ENCODE measurements at regions not wholly inside any gene's neighbourhood (a gene's known extent, or its start where the extent isn't known, plus 50 kb on each side); places are given as distances from the start of the nearest gene placed in this dataset.
"Not testable (repeated sequence)": the region's sequence is repeated elsewhere in the genome, so short reads cannot be mapped to it uniquely, and the experiment has no call there.

- no peak for DNase-seq (ENCODE audit: low read depth in 2 of 2)
Observed at GRCh38 chr3:75126556-75126955, 512.1 kb upstream of the CNTN3 start.

- DNase-seq (ENCODE audit: low read depth in 2 of 2) = no peak
Observed at GRCh38 chr3:75129101-75129500, 514.6 kb upstream of the CNTN3 start.

DNA sequence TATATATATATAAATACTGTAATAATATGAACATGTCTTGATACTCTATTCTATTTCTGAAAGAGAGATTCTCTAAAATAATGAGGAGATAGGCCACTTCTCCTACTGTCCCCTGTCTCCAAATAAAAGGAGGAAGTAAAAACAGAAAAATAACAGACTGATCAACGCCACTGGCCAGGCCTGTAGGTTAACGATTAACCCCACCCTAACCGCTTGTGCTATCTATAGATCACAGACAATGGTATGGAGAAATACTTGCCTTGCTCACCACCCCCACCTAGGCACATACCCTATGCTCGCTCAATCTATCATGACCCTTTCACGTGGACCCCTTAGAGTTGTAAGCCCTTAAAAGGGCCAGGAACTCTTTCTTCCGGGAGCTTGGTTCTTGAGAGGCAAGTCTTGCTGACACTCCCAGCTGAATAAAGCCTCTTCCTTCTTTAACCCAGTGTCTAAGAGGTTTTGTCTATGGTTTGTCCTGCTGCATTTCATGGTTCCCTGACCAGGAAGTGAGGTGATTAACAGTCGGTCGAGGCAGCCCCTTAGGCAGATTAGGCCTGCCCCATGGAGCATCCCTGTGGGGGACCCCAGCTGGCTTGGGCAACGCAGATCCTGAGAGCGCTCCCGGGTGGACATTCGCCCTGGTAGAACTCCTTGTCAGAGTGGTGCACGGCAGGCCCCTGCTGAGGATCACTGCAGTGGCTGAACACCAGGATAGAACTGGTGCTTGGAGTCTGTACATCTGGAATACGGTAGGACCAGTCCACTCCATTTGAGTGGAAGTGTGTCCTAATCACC, 521.8 kb upstream of the CNTN3 start:
- no peak for DNase-seq (ENCODE audit: low read depth in 2 of 2)

GRCh38 chr3:75138345-75138744, 523.9 kb upstream of the CNTN3 start:
- DNase-seq (ENCODE audit: low read depth in 2 of 2) = no peak

DNA sequence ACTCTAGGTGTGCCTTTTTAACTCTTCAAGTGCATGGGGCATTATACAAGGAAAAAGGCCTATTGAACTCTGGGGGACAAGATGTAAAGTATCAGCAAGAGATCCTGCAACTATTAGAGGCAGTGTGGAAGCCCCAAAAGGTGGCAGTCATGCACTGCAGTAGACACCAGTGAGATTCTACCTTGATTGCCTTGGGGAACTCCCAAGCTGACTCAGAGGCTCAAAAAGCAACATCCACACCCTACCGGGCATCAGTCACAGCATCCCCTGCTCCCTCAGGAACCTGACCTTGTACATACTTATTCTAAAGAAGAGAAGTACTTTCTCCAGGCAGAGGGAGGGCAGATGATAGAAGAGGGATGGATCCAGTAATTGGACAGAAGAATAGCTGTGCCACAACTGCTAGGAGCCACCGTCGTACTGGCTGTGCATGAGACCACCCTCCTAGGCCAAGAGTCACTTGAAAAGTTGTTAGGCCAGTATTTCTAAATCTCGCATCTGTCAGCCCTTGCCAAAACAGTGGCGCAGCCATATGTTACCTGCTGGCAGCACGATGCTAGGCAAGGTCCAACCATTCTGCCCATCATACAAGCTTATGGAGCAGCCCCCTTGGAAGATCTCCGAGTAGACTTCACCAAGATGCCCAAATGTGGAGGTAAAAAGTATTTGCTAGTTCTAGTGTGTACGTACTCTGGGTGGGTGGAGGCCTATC, 523.1 kb upstream of the FRG2C start:
- no peak for DNase-seq (ENCODE audit: low read depth in 2 of 2)

GRCh38 chr3:75144406-75144805, 519.7 kb upstream of the FRG2C start:
- no peak for DNase-seq (ENCODE audit: low read depth in 2 of 2)

- no peak for DNase-seq (ENCODE audit: low read depth in 2 of 2)
Observed at GRCh38 chr3:75171630-75172230, 492.4 kb upstream of the FRG2C start.

- DNase-seq (ENCODE audit: low read depth in 2 of 2) = no peak
Observed at GRCh38 chr3:75176937-75177336, 487.2 kb upstream of the FRG2C start.

- DNase-seq (ENCODE audit: low read depth in 2 of 2) = no peak
Observed at GRCh38 chr3:75180235-75180944, 483.7 kb upstream of the FRG2C start.

DNA sequence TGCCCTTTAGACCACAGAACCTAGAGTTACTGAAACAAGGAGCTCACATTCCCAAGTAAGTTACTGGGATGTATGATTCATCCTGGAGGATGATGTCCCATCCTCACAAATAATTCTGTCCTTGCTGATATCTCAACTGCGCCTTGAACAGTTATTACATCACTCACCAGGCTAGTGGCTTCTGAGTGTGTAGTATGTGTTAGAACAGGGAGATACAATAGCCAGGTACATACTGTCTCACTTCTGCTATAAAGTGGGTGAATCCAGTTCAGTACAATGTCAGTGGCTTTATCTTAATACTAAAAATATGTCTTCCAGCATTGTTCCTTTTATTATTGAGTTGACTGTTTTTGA, 483.2 kb upstream of the FRG2C start:
- DNase-seq (ENCODE audit: low read depth in 2 of 2) = no peak

GRCh38 chr3:75188962-75189361, 475.2 kb upstream of the FRG2C start:
- no peak for DNase-seq (ENCODE audit: low read depth in 2 of 2)

DNA sequence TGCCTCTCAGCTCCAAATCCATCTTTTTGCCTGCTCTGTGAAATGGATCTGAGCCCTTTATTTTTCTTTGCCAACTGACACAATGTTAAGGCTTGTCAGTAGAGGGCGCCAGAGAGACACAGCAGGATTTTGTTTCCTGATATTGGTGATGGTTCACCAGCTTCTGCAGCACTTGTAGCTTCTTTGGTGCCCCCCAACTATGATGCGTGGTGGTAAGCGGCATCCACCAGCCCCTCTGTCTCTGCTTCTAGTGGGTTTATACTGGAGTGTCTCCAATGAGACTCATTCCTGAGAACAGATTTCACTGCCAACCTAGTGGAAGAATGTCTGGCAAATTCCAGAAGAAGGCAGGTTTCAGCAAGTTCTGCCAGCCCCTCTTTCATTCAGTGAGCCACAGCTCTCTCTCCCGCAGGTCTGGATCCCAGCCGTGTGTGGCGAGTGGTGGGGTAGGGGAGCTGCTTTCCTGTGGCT, 471.9 kb upstream of the FRG2C start:
- DNase-seq (ENCODE audit: low read depth in 2 of 2) = peak; percentile 34 to 45

- DNase-seq (ENCODE audit: low read depth in 2 of 2) = no peak
Observed at GRCh38 chr3:75193797-75194196, 470.3 kb upstream of the FRG2C start.

DNA sequence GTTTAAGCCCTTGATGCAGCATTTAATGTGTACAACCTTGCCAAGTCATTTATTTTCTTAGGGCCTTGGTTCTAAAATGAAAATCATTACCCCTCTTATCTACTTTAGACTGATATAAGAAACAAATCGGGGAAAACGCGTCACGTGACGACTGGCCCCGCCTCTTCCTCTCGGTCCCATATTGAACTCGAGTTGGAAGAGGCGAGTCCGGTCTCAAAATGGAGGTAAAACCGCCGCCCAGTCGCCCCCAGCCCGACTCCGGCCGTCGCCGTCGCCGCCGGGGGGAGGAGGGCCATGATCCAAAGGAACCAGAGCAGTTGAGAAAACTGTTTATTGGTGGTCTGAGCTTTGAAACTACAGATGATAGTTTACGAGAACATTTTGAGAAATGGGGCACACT, 449.8 kb upstream of the FRG2C start:
- DNase-seq (ENCODE audit: low read depth in 2 of 2) = not testable (repeated sequence)

DNA sequence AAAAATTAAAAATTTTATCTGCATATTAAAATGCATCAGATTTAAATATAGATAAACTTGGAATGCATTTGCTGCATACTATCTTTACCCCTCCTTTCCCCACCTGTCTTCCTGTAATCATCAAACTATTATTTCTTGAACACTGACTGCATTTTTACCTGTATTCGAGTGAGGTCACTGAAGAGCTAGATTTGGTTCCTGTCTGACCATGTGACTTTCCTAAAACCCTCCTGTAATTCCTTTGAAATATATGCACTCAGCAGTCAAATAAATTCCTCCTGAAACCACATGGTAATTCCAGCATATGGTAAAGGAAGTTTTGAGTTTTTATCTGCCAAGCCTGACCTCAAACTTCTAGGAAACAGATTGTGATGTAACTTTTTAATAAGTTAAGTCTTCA, 445.6 kb upstream of the FRG2C start:
- DNase-seq (ENCODE audit: low read depth in 2 of 2) = no peak

DNA sequence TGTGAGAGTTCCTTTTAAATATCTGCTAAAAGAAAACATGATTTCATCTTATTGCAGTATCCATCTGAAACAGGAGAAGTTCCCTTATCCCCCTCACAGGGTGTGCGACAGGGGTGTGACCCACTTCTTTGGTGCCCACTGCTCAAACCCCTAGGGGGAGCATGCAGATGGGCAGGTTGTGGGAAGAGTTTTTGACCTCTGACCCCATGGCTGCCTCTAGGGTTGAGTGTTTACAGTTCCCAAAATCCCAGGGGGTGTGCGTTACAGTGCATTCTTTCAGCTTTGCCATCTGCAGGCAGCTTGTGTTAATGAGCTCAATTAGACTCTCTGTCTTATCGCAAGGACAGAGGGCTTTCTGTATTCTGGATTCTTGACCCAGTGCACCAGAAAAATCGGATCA, 443.2 kb upstream of the FRG2C start:
- DNase-seq (ENCODE audit: low read depth in 2 of 2) = no peak

GRCh38 chr3:75224412-75224811, 439.7 kb upstream of the FRG2C start:
- DNase-seq (ENCODE audit: low read depth in 2 of 2) = no peak

- DNase-seq (ENCODE audit: low read depth in 2 of 2) = no peak
Observed at GRCh38 chr3:75232216-75232615, 431.9 kb upstream of the FRG2C start.

GRCh38 chr3:75235631-75236030, 428.5 kb upstream of the FRG2C start:
- no peak for DNase-seq (ENCODE audit: low read depth in 2 of 2)

DNA sequence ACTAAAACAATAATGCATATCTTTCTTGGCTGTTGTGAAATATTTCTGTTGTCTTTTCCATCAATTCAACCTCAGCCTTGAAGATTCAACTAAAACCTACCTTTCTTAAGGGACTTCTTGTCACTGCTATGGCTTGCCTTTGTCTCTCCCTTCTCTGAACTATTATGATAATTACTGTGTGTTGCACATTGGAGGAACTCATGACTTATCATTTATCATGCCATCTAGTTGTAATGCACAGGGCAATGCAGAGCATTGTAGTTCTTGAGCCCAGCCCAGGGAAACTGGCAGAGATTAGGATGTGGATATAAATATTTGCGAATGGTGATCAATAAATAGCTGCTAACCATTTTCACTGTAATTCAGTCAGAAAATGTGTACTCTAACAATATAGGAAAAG, 427.1 kb upstream of the FRG2C start:
- no peak for DNase-seq (ENCODE audit: low read depth in 2 of 2)

DNA sequence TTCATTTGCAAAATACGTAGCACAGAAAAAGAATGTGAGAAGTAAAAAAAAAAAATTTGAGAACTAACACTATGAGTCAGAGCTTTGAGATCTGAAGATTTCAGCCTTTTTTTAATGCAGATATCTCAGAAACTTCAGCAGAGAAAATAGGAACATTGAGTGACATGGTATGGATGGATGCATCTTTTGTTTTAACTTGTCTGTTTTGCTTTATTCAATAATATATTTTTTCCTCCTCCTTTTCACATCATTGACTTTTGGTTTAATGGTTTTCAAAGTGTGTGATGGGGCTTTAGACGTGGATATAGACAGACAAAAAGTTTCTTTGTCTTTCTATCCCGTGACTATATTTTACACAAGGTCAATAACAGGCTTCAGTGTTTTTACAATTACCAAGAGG, 426.7 kb upstream of the FRG2C start:
- DNase-seq (ENCODE audit: low read depth in 2 of 2) = no peak

All from dermis microvascular lymphatic vessel endothelial cell (primary cell).